GM12891 (cell line): ENCODE measurements at regions not wholly inside any gene's neighbourhood (a gene's known extent, or its start where the extent isn't known, plus 50 kb on each side); places are given as distances from the start of the nearest gene placed in this dataset.

Experiments
- POLR2A ChIP-seq: IDR thresholded peaks from 2 replicates; pipeline ENCODE4 v1.6.1; 2011; ENCODE audit warnings: low read depth, low read length, control low read depth
- POLR2AphosphoS5 ChIP-seq: IDR thresholded peaks from 2 replicates; pipeline ENCODE4 v1.6.1; 2011; ENCODE audit warnings: low read depth, low read length, control low read depth
- TAF1 ChIP-seq: IDR thresholded peaks from 2 replicates; pipeline ENCODE4 v1.6.1; 2011; ENCODE audit warnings: low read depth, low read length, control low read depth

- TF ChIP-seq POLR2AphosphoS5 (no peak), TAF1 (no peak), POLR2A (no peak)
Measured at GRCh38 chrX:36583674-36584073, 424.5 kb upstream of the FAM47C start.
